ENCODE measurements at regions not wholly inside any gene's neighbourhood (a gene's known extent, or its start where the extent isn't known, plus 50 kb on each side); places are given as distances from the start of the nearest gene placed in this dataset.

DNA sequence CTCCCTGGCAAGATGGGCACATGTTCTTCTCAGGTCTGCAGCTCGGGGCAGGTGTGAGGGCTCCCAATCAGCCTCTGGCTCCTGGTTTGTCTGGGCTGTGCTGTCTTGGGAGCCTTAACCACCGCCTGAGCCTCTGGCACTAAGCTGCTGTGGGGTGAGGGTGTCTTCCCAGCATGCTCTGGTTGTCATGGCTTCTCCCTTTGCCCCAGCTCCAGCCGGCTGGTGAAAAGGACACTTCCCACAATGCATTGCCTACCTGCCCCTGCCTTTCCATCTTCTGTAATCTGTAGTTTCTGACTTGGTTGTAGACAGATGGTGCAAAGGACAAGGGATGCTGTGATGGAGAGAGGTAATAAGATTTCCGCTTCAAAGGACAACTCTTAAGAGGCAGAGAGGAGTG lies 295.3 kb downstream of the TLE3 start:
- DNase-seq, result no peak

DNA sequence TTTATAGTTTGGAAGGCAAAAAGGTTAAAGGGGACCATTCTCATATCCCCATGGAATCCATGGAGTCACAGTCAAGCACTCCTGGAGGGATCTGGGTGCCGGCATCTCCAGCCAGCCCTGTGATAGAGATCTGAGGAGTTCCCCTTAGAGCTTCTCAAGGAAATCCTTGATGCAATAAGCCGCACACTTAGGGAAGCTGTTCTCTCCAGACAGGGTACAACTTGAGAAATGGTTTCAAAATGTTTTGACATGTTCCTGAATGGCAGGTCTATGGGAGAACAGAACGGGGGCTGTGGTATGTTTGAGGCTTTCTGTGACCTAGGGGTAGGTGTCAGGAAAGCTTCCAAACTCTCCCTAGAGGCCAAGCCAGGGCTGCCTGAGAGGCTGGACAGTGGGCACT lies 292.9 kb downstream of the TLE3 start:
- no peak for DNase-seq

DNA sequence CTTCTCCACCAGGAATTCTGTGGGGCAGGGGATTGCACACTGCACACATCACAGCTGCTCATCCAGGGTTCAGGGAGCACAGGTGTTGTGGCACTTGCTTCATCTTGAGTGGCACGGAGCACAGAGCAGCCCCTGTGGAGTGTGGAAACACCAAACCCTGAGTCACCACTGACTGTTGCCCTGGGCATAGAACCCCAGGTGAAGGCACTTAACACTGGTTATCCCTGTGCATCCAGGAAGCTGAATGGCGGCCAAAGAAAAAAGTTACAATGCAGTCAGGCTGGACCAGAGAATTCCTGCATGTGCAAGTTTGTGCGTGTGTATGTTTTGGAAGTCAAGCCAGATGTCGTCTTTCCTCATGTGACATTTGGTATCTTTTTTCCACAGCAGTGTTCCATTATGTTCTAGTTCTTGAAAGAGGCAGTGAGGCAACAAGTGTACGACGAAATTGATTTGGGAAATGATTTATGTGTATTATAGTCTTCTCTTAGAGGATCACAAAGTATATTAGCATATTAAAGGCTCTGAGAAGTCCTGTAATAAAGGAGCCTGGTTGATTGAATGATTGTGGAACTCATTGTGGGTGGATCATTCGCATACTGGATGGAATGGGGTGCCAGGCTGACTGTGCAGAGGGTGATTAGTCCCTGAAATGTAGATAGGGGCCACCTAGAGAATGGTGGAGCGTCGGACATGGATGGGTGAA lies 292.3 kb downstream of the TLE3 start:
- DNase-seq, result no peak

DNA sequence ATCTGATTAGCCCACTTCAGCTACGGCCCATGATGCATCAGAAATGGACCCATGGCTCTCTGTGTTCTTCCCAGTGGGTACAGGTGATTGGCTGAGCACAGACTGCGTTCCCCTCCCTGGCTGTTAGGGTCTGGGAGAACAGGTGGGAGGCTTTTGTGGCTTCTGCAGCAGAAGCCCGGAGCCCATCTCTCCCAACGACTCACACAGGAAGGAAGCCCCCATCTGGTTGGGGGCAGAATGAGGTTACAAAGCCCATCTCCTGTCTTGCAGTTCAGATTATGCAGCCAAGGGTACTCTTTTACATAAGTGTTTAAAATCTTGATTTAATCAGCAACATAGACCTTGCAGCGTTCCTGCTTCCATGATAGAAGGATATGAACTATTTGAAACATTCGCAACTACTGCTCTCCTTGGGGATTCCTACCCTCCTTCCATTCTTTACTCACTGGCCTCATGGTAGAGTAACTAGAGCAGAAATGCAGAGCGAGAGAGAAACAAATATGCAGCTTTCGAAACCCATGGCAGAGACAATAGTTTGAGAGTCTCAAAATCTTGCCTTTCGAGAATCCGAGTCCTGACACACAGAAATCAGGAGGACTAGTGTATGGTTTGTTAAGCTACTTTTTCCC lies 291.3 kb downstream of the TLE3 start:
- no peak for DNase-seq

DNA sequence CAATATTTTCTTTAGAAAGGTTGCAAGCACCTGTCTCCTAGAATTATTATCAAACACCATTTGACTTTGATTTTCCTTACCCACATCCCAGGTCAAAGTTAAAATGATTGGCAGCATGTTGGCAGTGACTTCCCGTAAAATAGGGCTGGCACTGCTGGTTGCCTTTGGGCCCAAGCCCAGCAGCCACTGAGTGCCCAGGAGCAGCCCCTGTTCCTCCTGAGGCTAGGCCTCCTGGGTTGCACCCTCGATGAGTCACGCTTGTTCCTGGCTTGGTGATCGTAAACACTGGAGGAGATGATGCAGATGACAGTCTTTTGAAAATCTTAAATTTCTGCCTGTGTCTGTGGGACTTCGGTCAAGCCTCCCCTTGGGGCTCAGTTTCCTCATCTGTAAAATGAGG lies 290.0 kb downstream of the TLE3 start:
- no peak for DNase-seq

DNA sequence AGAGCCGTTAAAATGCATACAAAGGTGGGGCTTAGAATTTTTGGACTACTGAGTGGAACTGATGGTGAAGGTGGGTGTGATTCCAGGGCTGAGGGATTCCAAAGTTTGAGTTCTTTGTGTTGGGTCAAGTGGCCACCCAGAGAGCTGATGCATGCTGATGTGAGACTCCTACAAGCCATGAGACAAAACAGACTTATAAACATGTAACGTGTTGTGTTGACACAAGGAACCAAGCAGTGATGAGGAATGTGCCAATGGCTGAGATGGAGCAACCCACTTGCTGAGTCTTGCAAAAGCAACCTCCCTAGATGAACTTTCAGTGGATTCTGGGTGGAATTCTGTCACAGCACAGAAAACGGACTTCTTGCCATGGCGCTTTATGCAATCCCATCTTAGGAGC lies 289.0 kb downstream of the TLE3 start:
- no peak for DNase-seq

DNA sequence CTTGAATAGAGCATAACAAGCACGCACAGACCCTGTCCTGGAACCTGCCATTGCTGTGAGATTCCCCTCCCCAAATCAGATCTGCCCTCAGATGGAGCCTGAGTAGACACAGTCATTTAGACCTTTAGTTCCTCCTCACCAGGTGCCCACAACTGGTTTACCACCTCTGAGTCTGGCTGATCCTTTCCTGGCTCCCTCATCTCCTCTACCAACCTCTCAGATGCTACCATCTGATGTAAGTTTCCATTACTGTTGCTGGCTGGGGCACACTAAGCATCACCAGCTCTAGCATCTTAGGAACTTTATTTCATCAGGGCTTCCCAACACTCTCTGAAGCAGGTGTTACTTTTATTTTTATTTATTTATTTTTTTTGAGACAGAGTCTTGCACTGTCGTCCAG lies 288.3 kb downstream of the TLE3 start:
- DNase-seq, result no peak

DNA sequence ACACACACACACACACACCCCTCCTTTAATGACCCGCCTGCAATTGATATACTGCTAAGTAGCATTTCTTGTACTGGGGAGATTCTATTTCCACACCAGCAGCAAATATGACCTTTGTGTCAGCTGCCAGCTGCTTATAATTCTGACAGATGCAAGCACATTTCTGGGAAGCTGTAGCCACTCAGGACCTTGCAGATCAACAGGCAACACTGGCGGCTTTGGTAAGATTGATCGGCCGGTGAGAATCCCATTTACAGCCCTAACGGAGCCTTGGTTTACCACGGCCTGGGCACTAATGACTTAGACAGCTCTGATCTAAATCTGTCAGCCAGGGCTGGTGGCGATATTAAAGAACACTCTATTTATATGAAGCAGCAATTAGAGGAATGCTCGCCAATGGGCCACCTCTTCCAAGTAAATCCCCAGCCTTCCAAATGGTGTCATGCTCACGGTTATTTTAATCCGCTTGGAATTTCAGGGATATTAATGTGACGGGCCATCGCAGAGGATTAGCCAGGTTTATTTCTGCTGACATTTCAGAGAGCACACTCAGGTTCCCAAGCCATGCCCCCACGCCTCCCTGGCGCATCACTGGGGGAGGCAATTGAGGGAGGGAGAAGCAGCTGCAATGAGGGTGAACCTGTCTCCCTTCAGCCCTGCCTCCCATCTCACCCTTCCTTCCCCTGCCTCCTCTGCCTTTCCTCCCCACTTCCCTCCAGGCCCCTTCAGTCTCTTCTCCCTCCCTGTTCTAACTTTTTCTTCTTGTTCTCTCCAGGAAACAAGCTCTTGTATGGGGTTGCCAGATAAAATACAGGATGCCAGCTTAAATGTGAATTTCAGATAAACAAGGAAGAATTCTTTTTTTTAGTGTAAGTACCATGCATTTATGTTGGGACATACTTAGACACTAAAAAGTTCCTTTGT lies 287.0 kb downstream of the TLE3 start:
- peak; percentile 11 for DNase-seq

DNA sequence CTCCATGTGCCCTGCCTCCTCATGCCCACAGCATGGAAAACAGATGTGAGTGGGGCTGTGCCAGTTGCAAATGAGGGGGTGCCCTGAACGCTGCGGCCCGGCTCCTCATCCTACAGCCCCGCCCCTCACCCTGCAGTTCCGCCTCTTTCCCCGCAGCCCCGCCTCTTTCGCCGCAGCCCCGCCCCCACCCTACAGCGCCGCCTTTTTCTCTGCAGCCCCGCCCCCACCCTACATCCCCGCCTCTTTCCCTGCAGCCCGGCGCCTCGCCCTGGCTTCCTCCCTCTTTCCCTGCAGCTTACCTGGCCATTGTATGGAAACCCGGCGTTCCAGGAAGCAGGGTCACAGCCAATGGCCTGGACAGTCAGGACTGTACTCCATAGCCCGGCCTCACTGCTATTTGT lies 284.9 kb downstream of the TLE3 start:
- DNase-seq, result no peak

DNA sequence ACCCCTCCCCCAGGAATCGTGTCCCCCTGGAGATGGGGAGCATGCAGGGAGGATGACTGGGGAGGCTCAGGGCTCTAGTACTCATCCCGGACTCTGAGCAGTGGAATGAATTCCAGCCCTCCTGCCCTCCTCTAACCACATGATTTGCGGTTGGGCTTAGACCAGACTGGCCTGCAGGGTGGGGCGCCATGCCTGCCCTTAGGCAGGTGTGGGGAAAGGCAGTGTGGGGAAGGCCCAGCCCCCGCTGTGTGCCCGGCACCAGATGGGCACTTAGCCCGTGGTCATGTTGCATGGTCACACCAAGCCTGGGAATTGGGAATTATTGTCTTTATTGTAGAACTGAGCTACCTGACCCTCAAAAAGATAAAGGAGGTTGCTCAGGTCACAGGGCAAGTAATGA lies 283.8 kb downstream of the TLE3 start:
- no peak for DNase-seq

DNA sequence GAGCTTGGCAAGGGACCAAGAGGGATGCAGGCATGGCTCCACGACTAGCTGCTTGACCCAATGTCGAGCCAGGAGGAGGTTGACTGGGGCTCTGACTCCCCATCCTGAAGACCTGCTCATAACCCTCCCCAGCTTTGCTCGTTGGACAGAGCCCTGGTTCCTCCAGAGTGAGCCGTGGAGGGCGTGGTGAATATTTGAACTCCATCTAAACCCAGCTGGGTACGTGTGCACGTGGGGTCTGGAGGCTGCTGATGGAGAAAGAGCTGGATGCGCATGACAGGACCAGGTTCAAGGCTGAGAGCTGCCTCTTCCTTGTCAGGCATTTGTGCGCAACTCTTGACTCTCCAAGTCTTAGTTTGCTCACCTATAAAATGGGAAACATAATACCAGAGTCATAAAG lies 282.8 kb downstream of the TLE3 start:
- DNase-seq, result no peak

DNA sequence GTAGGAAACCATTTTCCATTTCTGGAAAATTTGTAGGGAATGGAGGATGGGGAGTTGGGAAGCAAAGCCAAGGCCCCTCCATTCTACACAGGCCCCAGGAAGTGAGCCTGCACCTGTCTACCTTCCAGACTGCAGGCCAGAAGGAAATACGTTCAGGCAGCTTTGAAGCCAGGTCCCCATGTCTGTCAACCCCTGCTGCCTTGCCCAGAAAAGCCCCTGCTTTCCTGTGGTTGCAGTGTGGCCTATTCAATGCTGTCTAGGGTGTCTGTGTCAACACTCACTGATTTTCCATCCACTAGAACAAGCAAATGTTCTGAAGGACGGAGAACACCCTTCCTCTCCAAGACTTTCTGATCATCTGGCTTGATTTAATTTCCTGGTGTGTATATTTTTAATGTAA lies 281.9 kb downstream of the TLE3 start:
- no peak for DNase-seq

DNA sequence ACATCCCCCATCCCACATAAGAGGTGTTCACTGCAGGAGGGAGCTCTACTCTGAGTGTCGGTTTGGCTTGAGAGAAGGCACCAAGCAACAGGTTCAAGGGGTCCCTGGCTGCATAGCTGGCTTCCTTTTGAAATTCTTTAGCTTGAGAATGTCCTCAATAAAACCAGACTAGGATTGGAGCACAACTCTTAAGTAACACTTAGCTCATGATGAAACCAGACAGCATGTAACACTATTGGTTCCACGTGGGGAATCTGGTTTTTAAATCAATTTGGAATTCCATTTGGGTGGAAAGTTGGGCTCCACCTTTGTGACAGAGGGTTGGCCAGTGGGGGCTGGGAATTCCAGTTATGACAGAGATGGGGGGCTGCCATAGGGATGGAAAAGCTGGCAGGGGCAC lies 281.2 kb downstream of the TLE3 start:
- DNase-seq, result no peak

DNA sequence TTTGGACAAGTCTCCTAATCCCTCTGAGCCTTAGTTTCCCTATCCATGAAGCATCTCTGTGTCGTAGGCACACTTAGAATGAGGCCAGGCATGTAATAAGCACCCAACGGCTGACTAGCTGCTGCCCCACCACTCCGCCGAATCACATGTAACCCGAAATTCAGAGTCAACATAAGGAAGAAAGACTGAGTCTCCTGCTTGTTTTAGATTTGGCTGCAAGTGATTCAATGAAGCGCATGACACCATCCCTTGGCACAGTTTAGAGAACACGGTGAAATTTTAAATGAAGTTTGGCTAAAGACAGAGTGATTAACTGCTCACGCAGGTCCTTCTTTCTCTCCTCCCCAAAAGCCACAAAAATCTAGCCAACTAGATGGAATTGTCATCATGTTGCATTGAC lies 279.2 kb downstream of the TLE3 start:
- DNase-seq, result no peak

DNA sequence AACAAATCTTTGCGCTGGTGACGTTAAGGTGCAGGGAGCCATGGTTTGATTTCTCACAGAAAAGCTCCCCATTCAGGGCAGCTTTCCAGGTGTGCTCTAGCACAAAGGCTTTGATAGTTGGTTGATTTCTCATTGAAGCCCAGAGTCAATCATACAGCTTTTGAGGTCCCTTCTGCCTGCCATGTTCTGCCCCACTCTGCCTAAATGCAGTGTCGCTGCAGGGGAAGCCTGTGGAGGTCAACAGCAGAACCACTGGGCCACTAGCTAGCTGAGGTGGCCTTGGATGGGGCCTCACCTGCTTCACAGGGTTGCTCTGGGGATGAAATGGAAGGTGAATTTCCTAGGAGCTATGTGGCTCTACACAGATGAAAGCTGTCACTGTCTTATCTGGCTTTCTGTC lies 278.3 kb downstream of the TLE3 start:
- DNase-seq, result no peak

DNA sequence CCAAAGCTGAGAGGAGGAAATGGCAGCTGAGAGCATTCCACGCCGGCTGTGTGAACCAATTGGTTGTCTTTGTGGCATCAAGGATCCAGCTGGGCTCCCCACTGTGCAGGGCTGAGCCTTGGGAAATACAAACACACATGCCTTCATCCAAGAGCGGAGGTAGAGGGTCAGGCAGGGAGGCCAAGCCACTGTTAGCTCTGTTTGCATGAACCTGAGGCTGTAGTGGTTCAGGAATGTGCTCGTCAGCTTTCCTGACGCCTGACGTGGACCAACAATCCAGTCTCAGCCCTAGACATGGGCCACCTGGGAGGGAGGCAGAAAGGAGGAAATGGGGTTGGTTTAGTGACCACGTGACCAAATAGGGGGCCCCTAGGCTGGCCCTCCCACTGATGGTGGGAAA lies 276.9 kb downstream of the TLE3 start:
- no peak for DNase-seq

DNA sequence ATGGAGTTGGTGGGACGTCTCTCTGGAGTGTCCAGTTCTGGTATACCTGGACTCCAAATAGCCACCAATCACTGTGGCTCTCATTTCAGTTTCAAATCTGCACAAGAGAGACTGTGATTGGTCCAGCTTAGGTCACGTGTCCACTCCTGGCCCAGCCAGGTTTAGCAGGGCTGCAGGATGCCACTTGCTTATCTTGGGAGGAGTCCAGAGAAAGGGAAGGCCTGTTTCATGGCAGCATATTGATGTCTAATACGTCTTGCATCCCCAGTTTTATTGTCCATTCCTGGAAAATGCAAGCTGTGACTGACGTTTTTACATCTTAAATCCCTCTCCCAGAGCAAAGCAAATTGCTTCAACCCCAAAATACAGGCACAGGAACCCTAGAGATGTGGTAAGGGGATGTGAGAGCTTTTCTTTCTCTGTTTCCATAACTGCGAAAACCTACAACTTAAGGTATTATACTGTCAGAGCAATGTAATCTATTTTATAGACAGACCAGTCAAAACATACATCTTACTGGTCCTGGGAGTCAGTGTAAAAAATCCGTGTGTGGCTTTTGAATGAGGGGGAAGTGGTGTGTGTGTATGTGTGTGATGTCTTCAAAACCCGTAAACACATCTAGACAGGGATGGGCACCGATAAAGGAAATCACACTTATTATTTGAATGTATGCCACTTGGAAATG lies 274.4 kb downstream of the TLE3 start:
- no peak for DNase-seq

DNA sequence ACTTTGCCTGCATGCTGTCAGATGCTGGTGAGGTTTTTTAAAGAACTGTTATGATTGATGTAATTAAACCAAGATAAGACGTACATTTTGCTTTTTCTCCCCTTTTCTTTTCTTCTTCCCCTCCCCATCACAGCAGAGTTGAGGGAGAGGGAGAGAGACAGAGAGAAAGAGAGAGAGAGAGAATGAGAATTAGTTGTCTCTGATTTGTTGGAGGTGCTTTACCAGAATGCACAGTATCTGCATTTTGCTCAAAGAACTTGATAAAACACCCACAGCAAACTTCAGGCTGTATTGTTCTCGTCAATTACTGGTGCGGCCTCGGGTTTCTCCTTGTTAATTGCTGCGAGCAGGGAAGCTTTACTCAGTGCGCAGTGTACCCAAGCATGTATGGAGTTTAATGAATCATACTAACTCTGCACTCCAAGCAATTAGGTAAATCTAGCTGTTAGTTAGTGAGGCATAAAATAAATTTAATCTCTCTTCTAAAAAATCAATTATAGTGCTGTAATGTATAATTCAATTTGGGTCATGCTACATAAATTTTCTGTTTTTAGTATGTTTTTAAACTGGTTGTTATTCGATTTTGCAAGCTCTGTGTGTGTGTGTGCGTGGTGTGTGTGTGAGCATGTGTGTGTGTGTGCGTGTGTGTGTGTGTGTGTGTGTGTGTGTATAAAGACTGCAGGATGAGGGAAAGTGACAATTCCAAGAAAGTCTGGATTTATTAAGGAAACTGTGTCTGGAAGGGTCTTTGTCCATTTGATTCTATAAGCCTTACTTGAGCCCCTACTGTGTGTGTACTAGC lies 273.4 kb downstream of the TLE3 start:
- no peak for DNase-seq

DNA sequence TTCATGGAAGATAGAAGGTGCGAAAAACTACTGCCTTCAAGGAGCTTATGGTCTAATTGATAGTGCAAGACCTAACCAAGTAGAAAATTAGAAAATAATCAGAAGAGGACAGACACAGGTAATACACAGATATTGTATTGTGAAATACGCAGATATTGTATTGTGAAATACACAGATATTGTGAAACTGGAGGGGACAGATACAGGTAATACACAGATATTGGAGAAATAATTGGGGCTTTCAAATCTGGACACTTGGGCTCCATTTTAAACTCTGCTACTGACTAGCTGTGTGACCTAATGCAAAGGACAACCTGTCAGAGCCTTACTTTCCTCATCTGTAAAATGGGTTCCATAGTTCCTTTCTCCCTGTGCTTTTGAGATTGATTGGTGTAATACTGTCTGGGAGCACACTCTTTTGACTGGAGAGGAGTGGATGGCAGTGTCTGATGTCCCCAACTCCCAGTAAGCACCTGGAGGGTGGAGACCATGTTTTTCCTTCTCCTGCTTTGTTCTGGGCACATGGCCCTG lies 272.8 kb downstream of the TLE3 start:
- DNase-seq, result no peak

DNA sequence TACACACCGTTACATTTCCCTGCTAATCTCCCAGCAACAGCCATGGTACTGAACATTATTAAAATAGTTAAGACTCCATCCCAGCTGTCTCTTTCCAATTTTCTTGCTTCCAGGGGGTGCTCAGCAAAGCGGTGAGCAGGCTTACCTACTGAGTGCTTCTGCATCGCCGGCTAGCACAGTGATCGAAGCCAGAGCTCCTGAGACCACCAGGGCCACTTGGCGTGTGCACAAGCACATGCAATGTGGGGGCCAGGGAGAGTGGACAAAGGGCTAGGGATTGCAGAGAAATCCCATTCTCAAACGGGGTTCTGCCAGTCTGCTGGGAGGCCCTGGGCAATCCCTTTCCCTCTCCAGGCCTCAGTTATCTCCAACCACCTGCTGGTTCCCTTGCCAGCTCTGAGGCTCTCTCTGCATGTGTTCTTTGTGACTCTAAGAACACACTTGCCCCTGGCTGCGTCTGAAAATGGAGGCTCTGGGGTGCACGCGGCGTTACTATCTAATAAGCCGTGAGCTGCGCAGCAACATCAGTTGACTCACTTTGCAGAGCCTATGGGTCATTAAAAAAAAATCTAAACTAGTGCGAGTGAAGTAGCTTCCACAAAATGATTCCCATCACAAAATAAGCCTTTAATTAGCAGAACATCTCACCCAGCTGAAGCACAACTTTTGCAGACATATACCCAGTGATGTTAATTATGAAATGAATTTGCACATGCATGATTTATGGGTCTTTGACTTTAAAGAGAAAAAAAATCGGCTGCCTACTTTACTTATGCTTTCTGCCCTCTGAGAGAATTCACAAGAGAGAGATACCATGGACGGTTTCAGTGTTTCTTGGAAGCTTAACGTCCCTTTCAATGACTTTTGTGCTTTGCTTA lies 271.5 kb downstream of the TLE3 start:
- DNase-seq, result no peak

DNA sequence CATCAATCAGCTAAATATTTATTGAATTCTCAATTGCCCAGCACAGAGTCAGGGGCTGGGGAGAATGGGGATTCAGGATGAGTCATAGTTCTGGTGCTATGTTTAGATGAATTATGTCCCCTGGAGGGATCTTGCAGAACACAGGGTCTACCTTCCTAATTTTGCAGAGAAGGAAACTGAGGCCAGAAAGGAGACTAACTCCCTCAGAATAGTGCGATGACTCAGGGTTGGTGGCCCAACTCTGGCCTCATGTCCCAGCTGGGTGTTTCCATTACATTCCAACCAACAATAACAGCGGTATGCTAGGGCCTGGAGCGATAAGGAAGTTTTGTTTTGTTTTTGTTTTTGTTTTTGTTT lies 270.9 kb downstream of the TLE3 start:
- DNase-seq, result no peak
